ELF-1 (cell line): ENCODE measurements at regions not wholly inside any gene's neighbourhood (a gene's known extent, or its start where the extent isn't known, plus 50 kb on each side); places are given as distances from the start of the nearest gene placed in this dataset.

ENCODE experiments used
- DNase-seq: peaks from one replicate; pipeline ENCODE4 v3.0.0-alpha.2; 2016; ENCODE audit warnings: low read depth, low spot score

DNA sequence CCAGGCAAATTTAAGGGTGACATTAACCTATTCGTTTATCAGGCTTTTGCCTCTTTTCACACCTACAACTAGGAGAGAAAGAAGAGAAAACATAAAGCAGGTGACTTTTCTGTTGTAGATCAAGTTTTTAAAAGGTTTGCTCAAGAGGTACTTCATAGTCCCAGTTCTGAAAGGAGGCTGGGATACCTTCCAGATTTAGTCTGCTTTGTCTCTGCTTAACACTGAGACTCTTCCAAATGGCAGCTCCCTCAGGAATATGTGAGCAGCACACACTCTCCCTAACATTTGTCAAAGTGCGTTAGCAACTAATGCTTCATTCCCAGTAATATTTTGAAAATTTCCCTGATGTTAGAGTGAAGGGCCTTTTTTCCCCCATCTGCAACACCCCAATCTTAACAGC lies 133.7 kb upstream of the RASSF8 start:
- no peak for DNase-seq

DNA sequence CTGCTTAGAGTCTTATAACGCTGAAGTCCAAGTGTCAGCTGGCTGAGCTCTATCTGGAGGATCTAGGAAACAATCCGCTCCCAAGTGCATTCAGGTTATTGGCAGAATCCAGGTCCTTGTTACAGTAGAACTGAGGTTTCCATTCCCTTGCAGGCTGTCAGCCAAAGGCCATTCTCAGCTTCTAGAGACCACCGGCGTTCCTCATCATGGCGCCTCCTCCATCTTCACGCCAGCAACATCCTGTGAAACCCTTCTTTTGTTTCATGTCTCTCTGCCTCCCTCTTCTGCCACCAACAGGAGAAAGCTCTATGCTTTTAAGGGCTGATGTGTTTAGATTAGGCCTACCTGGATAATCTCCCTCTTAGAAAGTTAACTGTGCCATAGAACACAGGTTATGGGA lies 133.0 kb upstream of the RASSF8 start:
- no peak for DNase-seq

DNA sequence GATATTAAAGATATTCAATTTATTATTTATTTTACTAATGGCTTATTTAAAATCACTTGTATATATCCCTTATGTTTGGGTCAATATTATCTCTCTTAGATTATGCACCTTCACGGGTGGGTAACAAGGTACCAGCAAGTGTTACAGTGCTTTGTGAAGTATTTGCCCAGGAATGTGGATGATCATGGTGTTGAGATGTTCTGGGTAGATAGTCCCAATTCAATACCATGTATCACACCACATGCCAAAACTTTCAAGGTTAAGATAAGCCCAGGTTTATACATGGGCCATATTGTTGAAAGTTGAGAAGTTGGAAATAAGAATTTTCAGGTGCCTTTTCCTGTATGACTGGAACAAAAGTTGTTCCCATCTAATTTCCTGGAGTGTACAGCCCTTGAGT lies 131.3 kb upstream of the RASSF8 start:
- no peak for DNase-seq

DNA sequence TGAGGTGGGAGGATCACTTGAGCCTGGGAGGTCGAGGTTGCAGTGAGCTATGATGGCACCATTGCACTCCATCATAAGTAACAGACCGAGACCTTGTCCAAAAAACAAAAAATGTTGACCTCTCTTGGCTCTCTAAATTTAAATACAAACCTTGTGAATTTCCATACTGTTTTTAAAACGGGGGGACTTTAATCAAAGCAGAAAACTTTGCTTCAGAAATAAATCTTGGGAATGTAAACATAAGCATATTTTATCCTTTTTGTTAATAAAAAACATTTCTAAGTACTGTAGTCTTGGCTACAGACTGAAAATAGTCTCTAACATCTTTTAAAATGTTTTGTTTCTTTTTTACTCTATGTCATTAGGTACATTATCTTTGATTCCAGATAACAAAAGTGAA lies 130.7 kb upstream of the RASSF8 start:
- DNase-seq: no peak

DNA sequence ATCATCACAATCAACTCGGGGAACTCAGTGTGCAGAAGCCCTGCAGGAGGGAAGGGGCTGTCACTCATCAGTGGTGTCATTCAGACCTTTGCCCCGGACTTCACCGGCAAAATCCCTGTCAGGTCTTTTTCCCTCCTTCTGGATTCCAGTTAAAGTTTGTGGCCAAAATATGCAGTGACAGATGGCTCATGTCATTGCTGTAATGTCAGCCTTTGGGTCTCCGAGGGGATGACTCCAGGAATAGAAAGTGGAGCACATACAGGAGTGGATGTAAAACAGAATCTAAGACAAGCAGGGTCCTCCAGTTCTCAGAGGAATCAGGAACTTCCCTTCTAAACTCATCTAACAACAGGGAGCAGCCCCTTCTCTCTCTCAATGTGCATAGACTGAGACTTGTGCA lies 130.3 kb upstream of the RASSF8 start:
- no peak for DNase-seq

DNA sequence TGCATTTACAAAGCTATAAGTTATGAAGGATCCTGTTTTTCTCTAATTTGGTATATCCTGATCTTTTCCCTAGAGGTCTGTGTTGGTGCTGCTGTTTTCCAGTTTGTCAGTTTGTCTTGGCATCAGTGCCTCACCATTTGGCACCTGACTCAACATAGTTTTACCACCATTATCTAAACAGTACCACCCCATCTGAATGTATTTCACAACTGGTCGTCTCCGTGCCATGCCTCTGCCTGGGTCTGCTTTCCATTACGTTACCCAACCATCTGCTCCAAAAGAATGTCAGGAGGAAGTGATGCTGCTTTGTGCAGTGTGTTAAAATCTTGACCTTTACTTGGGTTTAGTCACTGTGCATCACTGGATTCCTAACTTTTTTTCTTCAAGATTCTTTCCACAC lies 129.3 kb upstream of the RASSF8 start:
- DNase-seq: no peak

DNA sequence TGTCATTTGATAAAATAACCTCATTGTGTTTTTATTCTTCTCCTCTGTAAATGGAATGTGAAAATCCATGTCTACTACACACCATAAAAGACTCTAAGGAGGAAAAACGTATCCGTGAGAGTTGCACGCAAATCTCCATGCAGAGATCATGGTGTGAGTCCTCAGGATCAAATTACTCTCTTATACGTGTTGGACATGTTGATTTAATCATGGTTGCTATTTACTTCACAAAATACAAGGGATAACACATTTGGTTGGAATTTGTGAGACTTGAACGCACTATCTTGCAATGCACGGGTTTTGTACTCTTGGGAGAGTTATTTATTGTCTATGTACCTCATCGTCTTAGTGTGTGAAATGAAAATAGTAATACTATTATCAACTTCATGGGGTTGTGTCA lies 128.0 kb upstream of the RASSF8 start:
- no peak for DNase-seq

DNA sequence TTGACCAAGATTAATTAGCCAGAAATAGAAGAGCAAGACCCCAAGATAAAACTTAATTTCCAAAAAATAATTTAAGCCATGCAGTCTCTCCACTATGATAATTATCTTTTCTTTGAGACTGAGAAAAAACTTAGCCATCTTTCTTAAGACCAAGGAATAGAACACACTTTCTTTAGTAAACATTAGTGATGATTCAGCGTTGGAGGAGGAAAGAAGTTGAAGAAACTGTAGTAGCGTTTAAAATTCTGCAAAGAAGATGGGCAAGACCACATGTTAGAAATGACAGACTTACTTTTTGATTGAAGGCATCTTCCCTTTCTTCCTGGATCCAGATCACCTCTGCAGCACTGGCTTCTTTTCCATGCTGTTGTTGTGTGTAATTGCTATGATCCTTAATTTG lies 124.8 kb upstream of the RASSF8 start:
- no peak for DNase-seq

DNA sequence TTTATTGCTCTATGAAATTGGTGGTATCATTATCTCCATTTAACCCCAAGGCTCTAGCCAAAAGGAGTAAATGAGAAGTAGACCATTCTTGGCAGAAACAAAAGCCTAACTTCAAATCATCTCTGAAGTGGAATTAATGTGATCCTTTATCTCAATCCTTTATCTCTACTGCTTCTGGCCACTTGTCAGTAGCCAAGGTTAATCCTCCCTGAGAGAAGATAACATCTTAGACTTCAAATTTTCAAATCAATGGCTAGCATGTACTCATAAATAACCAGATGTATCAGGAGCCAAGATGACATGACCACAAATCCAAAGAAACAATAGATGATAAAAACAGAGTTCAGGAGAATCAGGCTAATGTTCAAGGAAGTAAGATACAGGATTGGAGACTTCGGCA lies 123.1 kb upstream of the RASSF8 start:
- DNase-seq: no peak

DNA sequence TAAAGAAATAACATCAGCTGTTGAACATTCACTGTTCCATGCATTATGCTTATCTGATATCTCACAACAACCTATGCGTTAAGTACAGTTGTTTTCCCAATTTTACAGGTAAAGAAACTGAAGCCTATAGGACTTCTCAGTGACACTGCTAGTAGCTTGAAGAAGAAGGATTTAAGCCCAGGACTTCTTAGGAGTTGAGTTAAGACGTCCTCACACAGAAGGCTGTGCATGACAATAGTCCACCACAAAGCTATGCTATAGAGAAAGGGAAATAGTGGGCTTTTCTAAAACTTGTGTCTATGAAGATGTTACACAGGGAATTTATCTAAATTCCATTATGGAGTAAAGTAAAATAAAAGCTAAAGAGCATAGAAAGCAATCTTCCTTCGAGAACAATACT lies 120.5 kb upstream of the RASSF8 start:
- DNase-seq: no peak

DNA sequence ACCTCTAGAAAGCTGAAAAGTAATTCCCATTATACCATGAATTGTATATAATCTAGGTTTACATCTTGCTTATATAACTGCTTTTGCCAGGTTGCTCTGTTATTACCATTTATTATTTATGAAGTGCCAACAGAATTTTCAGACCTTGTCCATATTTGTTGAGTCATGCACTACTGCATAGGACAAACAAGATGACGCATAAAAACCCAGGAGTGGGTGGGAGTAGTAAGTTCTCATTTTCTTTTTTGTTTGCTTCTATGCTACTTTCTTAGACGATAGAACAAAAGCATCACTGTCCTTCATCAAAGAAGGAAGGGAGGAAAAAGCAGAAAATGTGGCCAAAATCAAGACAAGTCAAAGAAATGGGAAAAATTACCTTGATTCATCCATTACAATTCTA lies 119.0 kb upstream of the RASSF8 start:
- DNase-seq: no peak

DNA sequence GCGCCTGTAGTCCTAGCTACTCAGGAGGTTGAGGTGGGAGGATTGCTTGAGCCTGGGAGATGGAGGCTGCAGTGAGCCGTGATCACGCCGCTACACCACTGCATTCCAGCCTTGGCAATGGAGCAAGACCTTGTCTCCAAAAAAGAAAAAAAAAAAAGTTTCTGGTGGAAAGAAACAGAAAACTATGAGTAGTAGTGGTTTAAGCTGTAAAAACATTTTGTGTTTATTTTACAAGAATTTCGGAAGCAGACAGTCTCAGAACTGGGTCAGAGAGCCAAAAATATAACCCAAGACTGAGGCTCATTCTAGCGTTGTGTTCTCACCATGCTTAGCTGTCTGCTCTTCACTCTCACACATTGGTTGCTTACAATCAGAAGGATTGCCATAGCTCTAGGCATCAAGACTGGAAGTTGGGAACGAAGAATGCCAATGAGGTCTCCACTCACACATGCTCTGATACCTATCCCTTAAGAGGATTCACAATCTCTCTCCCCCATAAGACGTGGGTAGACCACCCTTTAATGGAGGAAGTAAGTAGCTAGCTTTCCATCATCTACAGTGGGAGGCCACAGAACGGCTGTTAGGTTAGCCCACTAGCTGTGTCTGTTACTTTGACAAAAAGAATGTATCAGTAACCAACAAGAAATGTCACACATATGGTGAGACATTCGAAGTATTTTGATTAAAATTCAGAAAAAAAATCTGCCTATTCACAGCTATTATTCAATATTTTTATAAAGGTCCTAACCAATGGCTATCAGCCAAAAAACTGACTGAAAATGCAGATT lies 117.6 kb upstream of the RASSF8 start:
- DNase-seq: no peak

DNA sequence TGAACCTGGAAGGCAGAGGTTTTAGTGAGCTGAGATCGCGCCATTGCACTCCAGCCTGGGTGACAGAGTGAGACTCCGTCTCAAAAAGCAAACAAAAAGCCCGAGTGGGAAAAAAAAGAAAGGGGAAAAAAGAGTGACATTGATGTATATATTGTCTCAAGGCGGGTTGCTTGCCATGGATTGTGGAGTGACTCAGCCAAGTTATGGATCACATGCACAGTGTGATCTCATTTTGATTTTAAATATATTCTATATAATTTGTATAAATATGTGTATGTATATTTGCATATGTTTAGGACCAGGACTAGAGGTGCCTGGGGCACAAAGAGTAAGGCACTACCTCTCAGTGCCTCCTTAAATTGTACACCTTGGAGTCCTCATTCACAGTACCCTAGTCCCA lies 116.2 kb upstream of the RASSF8 start:
- DNase-seq: no peak

DNA sequence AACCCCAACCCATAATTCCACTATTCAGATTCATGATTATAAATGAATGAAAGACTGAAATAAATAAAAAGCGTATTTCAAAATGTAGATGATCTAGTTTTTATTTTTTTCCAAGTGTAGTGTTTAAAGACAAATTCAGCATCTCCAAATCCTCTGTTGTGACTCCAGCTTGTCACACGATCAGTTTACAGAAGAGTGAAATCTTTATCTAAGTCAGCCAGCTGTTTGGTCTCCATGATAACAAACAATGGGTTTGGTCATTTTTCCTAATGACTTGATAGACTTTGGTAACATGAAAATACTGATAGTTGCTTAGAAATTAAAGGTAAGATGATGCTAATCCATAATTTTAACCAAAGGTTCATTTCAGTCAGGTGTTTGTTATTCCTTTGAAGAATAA lies 114.5 kb upstream of the RASSF8 start:
- no peak for DNase-seq

DNA sequence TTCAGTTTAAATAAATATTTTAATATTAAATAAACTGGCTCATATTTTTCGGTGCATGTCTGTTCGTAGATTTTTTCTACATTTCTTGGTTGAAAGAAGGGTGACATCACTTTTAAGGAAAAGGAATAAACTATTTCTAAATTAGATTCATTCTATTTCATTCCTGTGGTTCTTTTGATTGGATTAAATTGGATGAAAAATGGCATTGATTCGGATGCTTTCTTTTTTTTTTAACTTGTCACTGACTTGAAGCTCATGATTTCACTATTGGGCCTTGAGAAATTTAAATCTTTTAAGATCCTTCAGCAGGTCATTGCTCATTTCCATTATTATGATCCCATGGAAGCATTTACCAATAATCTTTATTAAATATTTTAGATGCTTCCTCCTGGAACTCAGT lies 113.1 kb upstream of the RASSF8 start:
- no peak for DNase-seq

DNA sequence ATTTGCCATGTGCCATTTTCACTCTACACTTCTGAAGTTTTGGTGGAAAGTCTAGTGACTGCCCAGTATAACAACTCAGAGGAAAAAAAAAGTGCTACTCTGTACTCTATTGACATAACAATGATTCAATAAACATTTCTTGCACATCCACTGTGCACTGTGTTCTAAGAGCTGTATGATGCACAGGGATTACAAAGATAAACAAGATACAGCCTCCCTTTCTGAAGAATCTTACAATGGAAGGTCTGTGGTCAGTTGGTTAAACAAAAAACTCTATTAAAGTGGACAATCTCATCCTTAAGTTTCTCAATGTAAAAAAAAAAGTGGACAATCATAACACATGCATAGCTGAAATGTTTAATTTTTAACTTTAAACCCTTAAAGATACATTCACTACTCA lies 105.7 kb upstream of the RASSF8 start:
- DNase-seq: no peak

DNA sequence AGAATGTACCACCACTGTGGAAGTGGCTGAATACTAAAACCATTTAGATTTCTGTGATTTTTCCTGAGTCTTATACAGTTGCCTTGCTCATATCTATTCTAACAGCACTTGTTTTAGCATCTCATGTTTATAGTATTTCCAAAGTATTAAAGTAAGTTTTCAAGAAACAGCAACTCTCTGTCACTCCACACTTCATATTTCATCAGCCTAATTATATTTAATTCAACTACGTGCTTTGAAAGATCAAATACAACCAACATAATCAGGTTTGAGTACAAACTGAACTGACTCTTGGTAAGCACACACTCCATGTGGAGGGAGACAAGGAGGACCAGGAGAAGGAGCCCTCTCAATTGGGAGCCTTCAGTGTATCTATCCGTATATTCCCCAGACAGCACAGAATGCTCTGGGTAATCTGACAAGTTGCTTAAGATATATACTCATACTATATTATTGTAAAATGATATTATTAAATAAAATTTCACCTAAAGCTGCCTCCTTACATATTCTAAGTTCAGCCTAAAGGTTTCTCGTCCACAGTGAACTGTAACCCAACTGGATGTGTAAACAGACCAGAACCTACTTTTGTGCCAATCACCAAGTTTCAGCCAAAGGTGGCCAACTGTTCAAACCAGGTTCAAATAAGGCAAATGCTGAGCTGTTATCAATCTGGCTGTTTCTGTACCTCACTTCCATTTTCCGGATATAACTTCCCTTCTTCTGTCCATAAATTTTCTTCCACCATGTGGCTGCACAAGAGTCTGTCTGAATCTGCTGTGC lies 105.0 kb upstream of the RASSF8 start:
- no peak for DNase-seq

DNA sequence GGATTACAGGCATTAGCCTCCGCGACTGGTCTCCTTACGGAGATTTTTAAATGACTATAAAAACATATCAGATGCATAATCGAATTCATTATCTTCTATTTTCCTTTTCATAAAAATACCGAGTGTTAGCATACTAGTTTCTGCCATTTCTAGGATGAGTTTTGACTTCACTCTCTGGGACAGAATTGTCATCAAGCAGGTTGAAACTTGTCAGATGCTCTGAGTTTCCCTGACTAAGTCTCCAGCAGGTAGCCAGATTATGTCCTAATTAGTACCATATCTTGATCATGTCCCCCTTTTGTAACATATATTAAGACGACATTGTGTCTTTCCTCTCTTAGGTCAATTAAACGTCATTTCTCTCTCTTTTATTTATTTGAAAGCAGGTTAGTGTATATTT lies 103.5 kb upstream of the RASSF8 start:
- no peak for DNase-seq

DNA sequence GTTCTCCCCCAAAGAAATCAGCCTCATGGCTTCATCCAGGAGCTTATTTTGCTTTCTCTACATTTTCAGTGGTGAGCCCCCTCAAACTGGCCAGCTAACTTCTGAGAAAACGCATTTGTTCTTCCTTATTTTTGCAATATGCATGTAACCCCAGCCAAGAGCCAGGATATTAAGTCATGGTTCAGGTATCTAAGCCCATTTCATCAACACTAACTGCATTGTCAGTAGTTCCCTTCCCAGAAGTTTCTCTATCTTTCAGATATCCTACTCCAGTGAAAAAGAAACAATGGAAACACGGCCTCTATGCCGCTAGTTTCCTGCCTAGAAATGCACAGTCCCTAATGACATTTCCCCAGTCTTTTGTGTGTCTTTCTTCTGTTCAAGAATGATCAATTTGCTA lies 102.8 kb upstream of the RASSF8 start:
- DNase-seq: no peak

DNA sequence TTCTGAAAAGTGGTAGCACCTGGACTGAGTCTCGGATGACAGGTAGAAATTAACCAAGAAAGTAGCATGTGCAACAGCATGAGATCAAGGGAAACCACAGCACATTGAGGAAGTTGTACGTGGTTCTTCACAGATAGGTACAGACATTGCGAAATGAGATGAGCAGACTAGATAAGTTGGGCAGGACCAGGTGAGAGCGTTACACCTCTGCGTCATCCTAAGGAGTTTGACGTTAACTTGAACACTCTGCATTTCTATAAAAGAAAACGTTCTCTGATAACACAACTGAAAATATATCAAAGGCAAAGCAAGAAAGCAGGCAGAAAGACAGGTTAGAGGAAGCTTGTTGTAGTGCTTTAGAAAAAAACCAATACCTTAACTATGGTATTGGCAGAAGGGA lies 98.5 kb upstream of the RASSF8 start:
- no peak for DNase-seq

DNA sequence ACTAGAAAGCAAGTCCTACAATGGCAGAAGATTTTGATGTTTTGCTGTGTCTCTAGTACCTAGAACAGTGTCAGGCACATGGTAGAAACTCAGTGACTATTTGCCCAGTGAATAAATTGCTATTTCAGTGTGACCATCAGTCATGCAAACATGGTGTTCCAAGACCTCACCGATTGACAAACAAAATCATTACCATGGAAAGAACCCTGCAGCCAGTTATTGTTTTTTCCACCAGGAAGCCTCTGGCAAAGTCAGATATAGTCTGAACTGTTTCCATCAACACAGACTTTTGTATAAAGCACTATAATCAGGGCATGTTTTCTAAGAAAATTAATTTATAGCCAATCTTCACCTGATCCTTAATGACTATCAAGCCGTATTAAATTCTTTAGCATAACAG lies 97.3 kb upstream of the RASSF8 start:
- DNase-seq: no peak

DNA sequence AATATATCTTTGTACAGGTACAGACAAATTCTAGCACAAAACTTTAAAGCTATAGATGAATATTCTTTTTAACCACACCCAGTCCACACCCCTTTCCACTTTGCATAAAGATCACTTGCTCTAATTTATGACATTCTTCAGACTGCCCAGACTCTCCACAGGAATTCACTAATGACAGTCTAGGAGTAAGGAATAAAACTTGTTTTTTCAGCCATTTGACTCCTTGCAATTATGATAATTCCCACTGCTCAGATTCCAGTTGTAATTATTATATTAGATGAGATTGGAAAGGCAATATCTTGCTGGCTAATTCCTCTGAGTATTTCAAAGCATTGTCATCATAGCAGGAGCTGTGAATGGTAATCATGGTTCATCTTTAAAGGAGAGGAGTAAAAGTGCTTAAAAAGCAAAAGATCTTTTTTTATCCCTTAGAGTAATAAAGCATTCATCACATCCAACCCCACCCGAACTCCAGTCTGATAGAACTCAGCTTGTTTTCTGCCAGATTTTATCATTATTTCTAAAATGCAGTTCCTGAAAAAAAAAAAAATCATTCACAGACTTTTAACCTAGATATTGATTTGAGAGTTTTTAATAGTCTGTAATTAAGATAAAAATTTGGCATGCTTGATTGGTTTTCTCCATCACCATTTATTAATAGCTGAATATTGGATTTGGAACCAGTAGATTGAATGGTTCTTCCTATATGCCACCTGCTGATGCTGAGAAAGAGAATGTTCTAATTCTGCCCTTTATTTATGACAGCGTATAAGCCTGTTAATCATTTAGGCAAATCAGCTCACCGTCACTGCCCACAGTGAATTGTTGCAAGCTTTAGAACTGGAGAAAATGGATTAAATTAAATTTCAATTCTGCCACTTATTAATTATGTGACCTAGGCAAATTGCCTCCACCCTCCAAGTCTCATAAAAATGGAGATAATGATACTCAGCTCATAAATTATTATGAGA lies 93.9 kb upstream of the RASSF8 start:
- DNase-seq: no peak
